A673 (cell line): ENCODE measurements at regions not wholly inside any gene's neighbourhood (a gene's known extent, or its start where the extent isn't known, plus 50 kb on each side); places are given as distances from the start of the nearest gene placed in this dataset.

Experiments used
- EZH2 ChIP-seq: fragments of 200-600 bp; sonication (generic); IDR thresholded peaks from 2 replicates; pipeline ENCODE4 v1.6.1; 2017; ENCODE audit warnings: borderline replicate concordance, low read depth, mild to moderate bottlenecking, mixed read lengths, antibody characterized with exemption, low read length; ENCODE audit not compliant: poor library complexity, severe bottlenecking
- TF ChIP-seq, protein P1 (sequence below): fragments of 300-800, 200-600 bp; sonication (generic); conservative IDR thresholded peaks from 2 replicates; pipeline ENCODE4 v1.5.1; 2017; ENCODE audit warnings: low read depth, mild to moderate bottlenecking, antibody characterized with exemption, low read length, moderate library complexity, mixed read lengths

DNA sequence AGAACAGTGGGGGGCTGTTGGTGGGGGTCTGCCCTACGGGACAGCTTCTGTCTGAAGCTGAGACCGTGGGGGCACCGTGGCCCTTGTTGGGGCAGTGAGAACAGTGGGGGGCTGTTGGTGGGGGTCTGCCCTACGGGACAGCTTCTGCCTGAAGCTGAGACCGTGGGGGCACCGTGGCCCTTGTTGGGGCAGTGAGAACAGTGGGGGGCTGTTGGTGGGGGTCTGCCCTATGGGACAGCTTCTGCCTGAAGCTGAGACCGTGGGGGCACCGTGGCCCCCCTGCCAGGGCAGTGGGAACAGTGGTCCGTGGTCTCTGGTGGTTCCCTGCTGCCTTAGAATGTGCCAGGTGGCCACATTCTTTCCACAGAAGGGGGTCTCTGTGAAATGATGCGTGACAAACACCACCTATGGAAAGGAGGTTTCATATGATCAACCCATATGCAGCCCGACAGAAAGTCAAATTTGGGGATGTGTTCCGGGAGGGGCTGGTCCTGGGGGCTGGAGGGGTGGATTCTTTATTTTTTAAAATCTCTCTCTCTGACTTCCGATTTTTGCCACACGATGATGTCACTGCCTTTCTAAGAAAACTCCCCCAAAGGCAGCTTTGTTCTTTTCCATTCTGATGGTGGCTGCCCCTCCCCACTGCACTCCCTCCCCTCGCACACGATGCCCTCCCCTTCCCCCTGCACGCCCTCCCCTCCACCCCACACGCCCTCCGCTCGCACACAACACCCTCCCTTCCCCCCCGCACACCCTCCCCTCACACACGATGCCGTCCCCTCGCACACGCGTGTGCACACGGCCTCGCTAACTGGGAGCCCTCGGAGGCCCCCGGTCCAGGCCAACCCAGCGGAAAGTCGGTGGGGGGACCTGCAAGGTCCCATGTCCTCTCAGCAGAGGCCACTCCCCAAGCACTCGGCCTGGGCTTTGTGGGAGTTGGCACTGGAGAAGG lies 1186.5 kb downstream of the BRD1 start:
- TF ChIP-seq EZH2, result no peak
- TF ChIP-seq, protein P1, sequence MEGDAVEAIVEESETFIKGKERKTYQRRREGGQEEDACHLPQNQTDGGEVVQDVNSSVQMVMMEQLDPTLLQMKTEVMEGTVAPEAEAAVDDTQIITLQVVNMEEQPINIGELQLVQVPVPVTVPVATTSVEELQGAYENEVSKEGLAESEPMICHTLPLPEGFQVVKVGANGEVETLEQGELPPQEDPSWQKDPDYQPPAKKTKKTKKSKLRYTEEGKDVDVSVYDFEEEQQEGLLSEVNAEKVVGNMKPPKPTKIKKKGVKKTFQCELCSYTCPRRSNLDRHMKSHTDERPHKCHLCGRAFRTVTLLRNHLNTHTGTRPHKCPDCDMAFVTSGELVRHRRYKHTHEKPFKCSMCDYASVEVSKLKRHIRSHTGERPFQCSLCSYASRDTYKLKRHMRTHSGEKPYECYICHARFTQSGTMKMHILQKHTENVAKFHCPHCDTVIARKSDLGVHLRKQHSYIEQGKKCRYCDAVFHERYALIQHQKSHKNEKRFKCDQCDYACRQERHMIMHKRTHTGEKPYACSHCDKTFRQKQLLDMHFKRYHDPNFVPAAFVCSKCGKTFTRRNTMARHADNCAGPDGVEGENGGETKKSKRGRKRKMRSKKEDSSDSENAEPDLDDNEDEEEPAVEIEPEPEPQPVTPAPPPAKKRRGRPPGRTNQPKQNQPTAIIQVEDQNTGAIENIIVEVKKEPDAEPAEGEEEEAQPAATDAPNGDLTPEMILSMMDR, result no peak
